Endothelial cell of umbilical vein (primary cell): ENCODE measurements at regions not wholly inside any gene's neighbourhood (a gene's known extent, or its start where the extent isn't known, plus 50 kb on each side); places are given as distances from the start of the nearest gene placed in this dataset.

Source experiments
- BruUV-seq: library from RNA; stranded (reverse); fragments of 400-500 nt; replicated peaks from 2 replicates; lab custom pipeline; 2021; lab: Mats Ljungman, UMichigan
- CTCF ChIA-PET: fragments of 300-600, 350-600 bp; sonication (Branson Sonifier 250); formaldehyde crosslinking; loops from one replicate; lab custom pipeline; 2021; ENCODE audit warnings: antibody characterized with exemption, inconsistent platforms; lab: Charles Lee
- POLR2A ChIA-PET: fragments of 300-600, 350-600 bp; sonication (Branson Sonifier 250); formaldehyde crosslinking; loops from one replicate; lab custom pipeline; 2021; ENCODE audit warnings: antibody characterized with exemption, inconsistent platforms; lab: Charles Lee
- DNase-seq: peaks from one replicate; pipeline ENCODE4 v3.0.0-alpha.2; 2011; ENCODE audit warnings: low read depth, low spot score
- FAIRE-seq: peaks from 2 replicates; lab custom pipeline; 2011; peaks lifted over from hg19 to GRCh38; lab: Jason Lieb, UNC
- H2AFZ ChIP-seq: 2 replicates; pipeline ENCODE4 v1.6.0; 2012; ENCODE audit warnings: low read depth, low read length, control low read depth, inconsistent platforms
- H3K27ac ChIP-seq: 2 replicates; pipeline ENCODE4 v1.5.1; 2011; ENCODE audit warnings: low read depth, mild to moderate bottlenecking, control low read depth, low read length, moderate library complexity; ENCODE audit not compliant: insufficient read depth
- H3K27me3 ChIP-seq, 2 experiments: 2 replicates each; pipeline versions ENCODE4 v1.6.0 to v1.6.1; 2011; ENCODE audit warnings: low read length in 2 of 2, mixed read lengths in 1 of 2; ENCODE audit not compliant: control insufficient read depth in 2 of 2, insufficient read depth in 2 of 2
- H3K36me3 ChIP-seq, 2 experiments: 2 replicates in 1 of 2; 3 replicates in 1 of 2; pipeline ENCODE4 v1.5.1; 2011; ENCODE audit warnings: low read length in 2 of 2, mild to moderate bottlenecking in 1 of 2, moderate library complexity in 1 of 2; ENCODE audit not compliant: control insufficient read depth in 2 of 2, insufficient read depth in 2 of 2; ENCODE audit errors: extremely low read depth in 1 of 2
- H3K4me1 ChIP-seq: 3 replicates; pipeline ENCODE4 v1.5.1; 2011; ENCODE audit warnings: mild to moderate bottlenecking, low read length; ENCODE audit not compliant: control insufficient read depth, insufficient read depth; ENCODE audit errors: extremely low read depth
- H3K4me2 ChIP-seq: 2 replicates; pipeline ENCODE4 v1.6.1; 2011; ENCODE audit warnings: low read length, control low read depth, mixed read lengths; ENCODE audit not compliant: insufficient read depth
- H3K4me3 ChIP-seq, 3 experiments: fragments of 200-600 bp in 1 of 3; sonication (generic), shearing (Covaris generic) in 1 of 3; replicated peaks in 1 of 3; 2 replicates each; pipeline ENCODE4 v1.5.1; 2011 to 2016; ENCODE audit warnings: control low read depth in 3 of 3, low read length in 3 of 3, mild to moderate bottlenecking in 2 of 3, inconsistent platforms in 1 of 3, low read depth in 1 of 3, moderate library complexity in 1 of 3; ENCODE audit not compliant: insufficient read depth in 1 of 3
- H3K79me2 ChIP-seq: 2 replicates; pipeline ENCODE4 v1.6.0; 2012; ENCODE audit warnings: low read length, inconsistent platforms; ENCODE audit not compliant: control insufficient read depth, insufficient read depth
- H3K9ac ChIP-seq: replicated peaks from 2 replicates; pipeline ENCODE3; 2011; ENCODE audit warnings: low read length, control low read depth; ENCODE audit not compliant: insufficient read depth; ENCODE audit errors: extremely low read depth
- H3K9me1 ChIP-seq: replicated peaks from 3 replicates; pipeline ENCODE4 v1.6.0; 2011; ENCODE audit warnings: mild to moderate bottlenecking, low read length; ENCODE audit not compliant: control insufficient read depth, insufficient read depth; ENCODE audit errors: extremely low read depth
- H3K9me3 ChIP-seq: replicated peaks from 2 replicates; pipeline ENCODE4 v1.5.1; 2012; ENCODE audit warnings: low read length, inconsistent platforms; ENCODE audit not compliant: control insufficient read depth, insufficient read depth
- H4K20me1 ChIP-seq: replicated peaks from 2 replicates; pipeline ENCODE3; 2011; ENCODE audit warnings: mild to moderate bottlenecking, low read length; ENCODE audit not compliant: control insufficient read depth, insufficient read depth; ENCODE audit errors: extremely low read depth
- CTCF ChIP-seq, 2 donors: IDR thresholded peaks; 1 replicate in 1 of 2; 2 replicates in 1 of 2; pipeline ENCODE4 v1.5.1; 2011; ENCODE audit warnings: low read length in 2 of 2, mild to moderate bottlenecking in 2 of 2, moderate library complexity in 2 of 2, control low read depth in 1 of 2, inconsistent platforms in 1 of 2, low read depth in 1 of 2; ENCODE audit not compliant: insufficient read depth in 1 of 2; ENCODE audit errors: extremely low read depth in 1 of 2
- EZH2 ChIP-seq: IDR thresholded peaks from 2 replicates; pipeline ENCODE4 v1.6.1; 2012; ENCODE audit warnings: borderline replicate concordance, low read depth, mild to moderate bottlenecking, moderate library complexity, low read length, inconsistent platforms; ENCODE audit not compliant: severe bottlenecking
- FOS ChIP-seq: IDR thresholded peaks from 2 replicates; pipeline ENCODE4 v1.6.1; 2011; ENCODE audit warnings: mild to moderate bottlenecking, low read length, moderate library complexity, borderline replicate concordance; ENCODE audit not compliant: insufficient read depth
- GATA2 ChIP-seq: IDR thresholded peaks from 2 replicates; pipeline ENCODE4 v1.7.0; 2011; ENCODE audit warnings: low read depth, mild to moderate bottlenecking, moderate library complexity, mixed read lengths, low read length; ENCODE audit not compliant: insufficient read length, insufficient read depth
- JUN ChIP-seq: IDR thresholded peaks from 2 replicates; pipeline ENCODE4 v1.6.1; 2011; ENCODE audit warnings: borderline replicate concordance, low read depth; ENCODE audit not compliant: insufficient read length, insufficient read depth
- MAX ChIP-seq: IDR thresholded peaks from 2 replicates; pipeline ENCODE4 v1.6.1; 2011; ENCODE audit not compliant: insufficient read depth, insufficient read length
- MYC ChIP-seq: IDR thresholded peaks from one replicate; pipeline ENCODE4 v1.6.1; 2011; ENCODE audit warnings: mild to moderate bottlenecking, low read depth, low read length
- POLR2A ChIP-seq: IDR thresholded peaks from 2 replicates; pipeline ENCODE4 v1.6.1; 2012; ENCODE audit warnings: low read depth, mild to moderate bottlenecking, control low read depth, low read length
- POLR2AphosphoS5 ChIP-seq: IDR thresholded peaks from 2 replicates; pipeline ENCODE4 v1.6.1; 2012; ENCODE audit warnings: low read depth, mild to moderate bottlenecking, control low read depth, low read length, moderate library complexity; ENCODE audit not compliant: insufficient read depth
- dilution Hi-C: fragments of 300-500 bp; cut with MboI; formaldehyde crosslinking; loops from one replicate; pipeline ENCODE4 v1.15.0; 2019; ENCODE audit warnings: low sequenced_read_pairs; ENCODE audit not compliant: extremely low pct_ligation_motif_present
- intact Hi-C: fragments of 100-400 bp; cut with micrococcal nuclease; formaldehyde crosslinking; loops from one replicate; pipeline ENCODE4 v1.10.0; 2022

- no peak for TF ChIP-seq MAX
- no peak for TF ChIP-seq CTCF (IDR thresholded peaks at IDR 0.05; ENCODE audit: extremely low read depth in 1 of 2, insufficient read depth in 1 of 2, low read depth in 1 of 2, low read length in 2 of 2)
- no peak for FAIRE-seq
- Histone ChIP-seq H3K4me1 (no peaks in the 10 kb centered on the region), H2AFZ (no peak overlapping the region), H3K36me3 (no peaks in the 10 kb centered on the region), H3K4me2 (no peak overlapping the region), H3K79me2 (no peaks in the 10 kb centered on the region), H4K20me1 (no peaks in the 10 kb centered on the region), H3K9ac (no peak overlapping the region), H3K9me1 (no peaks in the 10 kb centered on the region), H3K9me3 (no peaks in the 10 kb centered on the region), H3K27ac (no peak overlapping the region), H3K27me3 (no peaks in the 10 kb centered on the region), H3K4me3 (no peak overlapping the region)
- ChIA-PET CTCF (interaction anchor here (0.5 kb wide), 1 partner anchor 38 kb away, joined by 3 read pairs; no protein-coding TSS in a partner anchor), POLR2A (no interaction called here)
- BruUV-seq: no TSS peak
- DNase-seq: peak; percentile 43
- intact Hi-C loops (no loop called here), dilution Hi-C loops (no loop called here)
These were observed 195.7 kb downstream of the MIS18A start for GRCh38 chr21:32083197-32083596.

- Histone ChIP-seq H3K9me1 (no peaks in the 10 kb centered on the region), H3K79me2 (no peaks in the 10 kb centered on the region), H3K27ac (no peak overlapping the region), H4K20me1 (no peaks in the 10 kb centered on the region), H2AFZ (no peak overlapping the region), H3K4me3 (no peak overlapping the region), H3K36me3 (no peaks in the 10 kb centered on the region), H3K27me3 (no peaks in the 10 kb centered on the region), H3K9ac (no peak overlapping the region), H3K4me2 (no peak overlapping the region), H3K9me3 (no peaks in the 10 kb centered on the region), H3K4me1 (no peaks in the 10 kb centered on the region)
- POLR2A ChIA-PET: no interaction called here
- CTCF ChIA-PET: no interaction called here
- dilution Hi-C loops: no loop called here
- intact Hi-C loops: no loop called here
- DNase-seq (no peak), FAIRE-seq (no peak)
- no TSS peak for BruUV-seq
- TF ChIP-seq MYC (no peak), GATA2 (no peak), POLR2AphosphoS5 (no peak), FOS (no peak), JUN (no peak), CTCF (IDR thresholded peaks at IDR 0.05; ENCODE audit: extremely low read depth in 1 of 2, insufficient read depth in 1 of 2, low read depth in 1 of 2, low read length in 2 of 2) (no peak), EZH2 (no peak), MAX (no peak), POLR2A (no peak)
These were observed 196.4 kb downstream of the MIS18A start for GRCh38 chr21:32082466-32082865.
